Liver (tissue), 8 donors: ENCODE measurements at regions not wholly inside any gene's neighbourhood (a gene's known extent, or its start where the extent isn't known, plus 50 kb on each side); places are given as distances from the start of the nearest gene placed in this dataset.

Experiments used
- DNase-seq: peaks from one replicate; pipeline ENCODE4 v3.0.0-alpha.2; 2017; ENCODE audit warnings: low spot score
- H3K27ac ChIP-seq, 2 donors: one replicate each; pipeline ENCODE4 v1.7.0; 2013; ENCODE audit warnings: inconsistent platforms in 2 of 2, low read length in 2 of 2, control low read depth in 1 of 2, low read depth in 1 of 2, mild to moderate bottlenecking in 1 of 2
- H3K27me3 ChIP-seq, 4 donors: one replicate each; pipeline versions ENCODE4 v1.6.1 to v1.7.0; 2013; ENCODE audit warnings: low read length in 3 of 4, inconsistent platforms in 1 of 4, mild to moderate bottlenecking in 1 of 4, moderate library complexity in 1 of 4; ENCODE audit not compliant: control insufficient read depth in 4 of 4, insufficient read depth in 4 of 4
- H3K36me3 ChIP-seq, 4 donors: one replicate each; pipeline versions ENCODE4 v1.6.1 to v1.7.0; 2013; ENCODE audit warnings: low read length in 3 of 4, mild to moderate bottlenecking in 3 of 4, low read depth in 1 of 4, moderate library complexity in 1 of 4; ENCODE audit not compliant: control insufficient read depth in 4 of 4, insufficient read depth in 3 of 4
- H3K4me1 ChIP-seq, 4 donors: one replicate each; pipeline versions ENCODE4 v1.6.1 to v1.7.0; 2013; ENCODE audit warnings: low read length in 3 of 4, mild to moderate bottlenecking in 3 of 4, moderate library complexity in 1 of 4; ENCODE audit not compliant: control insufficient read depth in 4 of 4, insufficient read depth in 4 of 4
- H3K4me3 ChIP-seq, 3 donors: one replicate each; pipeline versions ENCODE4 v1.6.1 to v1.7.0; 2013; ENCODE audit warnings: low read length in 3 of 3, control low read depth in 1 of 3, low read depth in 1 of 3, mild to moderate bottlenecking in 1 of 3
- H3K9ac ChIP-seq, 2 donors: one replicate each; pipeline ENCODE4 v1.7.0; 2013; ENCODE audit warnings: low read length in 2 of 2, mild to moderate bottlenecking in 2 of 2, moderate library complexity in 2 of 2, control low read depth in 1 of 2, low read depth in 1 of 2
- H3K9me3 ChIP-seq, 4 donors: one replicate each; pipeline versions ENCODE4 v1.6.1 to v1.7.0; 2013; ENCODE audit warnings: low read length in 3 of 4; ENCODE audit not compliant: control insufficient read depth in 4 of 4
- EGR1 ChIP-seq, 2 donors: IDR thresholded peaks; 2 replicates each; pipeline ENCODE4 v1.6.1; 2016 to 2018; ENCODE audit warnings: antibody characterized with exemption in 2 of 2, low read depth in 2 of 2
- FOXA1 ChIP-seq: IDR thresholded peaks from 2 replicates; pipeline ENCODE4 v1.6.1; 2016; ENCODE audit warnings: antibody characterized with exemption
- FOXA2 ChIP-seq: IDR thresholded peaks from 2 replicates; pipeline ENCODE4 v1.6.1; 2016; ENCODE audit warnings: antibody characterized with exemption
- HNF4A ChIP-seq, 2 donors: conservative IDR thresholded peaks; 2 replicates each; pipeline ENCODE4 v1.6.1; 2016; ENCODE audit warnings: antibody characterized with exemption in 2 of 2, mild to moderate bottlenecking in 2 of 2
- JUND ChIP-seq, 2 donors: IDR thresholded peaks; 2 replicates each; pipeline ENCODE4 v1.6.1; 2016; ENCODE audit warnings: antibody characterized with exemption in 2 of 2
- NR2F2 ChIP-seq: IDR thresholded peaks from 2 replicates; pipeline ENCODE4 v1.6.1; 2016; ENCODE audit warnings: antibody characterized with exemption
- RXRA ChIP-seq, 2 donors: IDR thresholded peaks; 2 replicates each; pipeline ENCODE4 v1.6.1; 2017 to 2018; ENCODE audit warnings: antibody characterized with exemption in 2 of 2, mild to moderate bottlenecking in 1 of 2
- SP1 ChIP-seq: IDR thresholded peaks from 2 replicates; pipeline ENCODE4 v1.6.1; 2018; ENCODE audit warnings: antibody characterized with exemption, mild to moderate bottlenecking
- TAF1 ChIP-seq: conservative IDR thresholded peaks from 2 replicates; pipeline ENCODE4 v1.6.1; 2016; ENCODE audit warnings: antibody characterized with exemption, mild to moderate bottlenecking
- YY1 ChIP-seq: IDR thresholded peaks from 2 replicates; pipeline ENCODE4 v1.6.1; 2016; ENCODE audit warnings: antibody characterized with exemption, mild to moderate bottlenecking
- WGBS: extraction: QIAGEN DNeasy Blood & Tissue Kit; methylation state at CpG from one replicate; pipeline ENCODE4 v1.1.7; 2013; 5-methylcytosine and 5-hydroxymethylcytosine counted together
- TF ChIP-seq, protein P1 (sequence below): IDR thresholded peaks from 2 replicates; pipeline ENCODE4 v1.6.1; 2016; ENCODE audit warnings: antibody characterized with exemption
- TF ChIP-seq, protein P2 (sequence below): IDR thresholded peaks from 2 replicates; pipeline ENCODE4 v1.6.1; 2016; ENCODE audit warnings: antibody characterized with exemption
- TF ChIP-seq, protein P3 (sequence below): fragments of 150-350 bp; IDR thresholded peaks from 2 replicates; pipeline ENCODE4 v1.5.1; 2017; ENCODE audit warnings: improper control_type of control experiment, low read depth, low read length; ENCODE audit not compliant: missing input control
- TF ChIP-seq, protein P4 (sequence below): IDR thresholded peaks from 2 replicates; pipeline ENCODE4 v1.6.1; 2016; ENCODE audit warnings: antibody characterized with exemption, mild to moderate bottlenecking
- donor health status: healthy.
- donor health status: healthy.
- donor health status: healthy.
- donor health status: healthy.
- donor health status: healthy.

DNA sequence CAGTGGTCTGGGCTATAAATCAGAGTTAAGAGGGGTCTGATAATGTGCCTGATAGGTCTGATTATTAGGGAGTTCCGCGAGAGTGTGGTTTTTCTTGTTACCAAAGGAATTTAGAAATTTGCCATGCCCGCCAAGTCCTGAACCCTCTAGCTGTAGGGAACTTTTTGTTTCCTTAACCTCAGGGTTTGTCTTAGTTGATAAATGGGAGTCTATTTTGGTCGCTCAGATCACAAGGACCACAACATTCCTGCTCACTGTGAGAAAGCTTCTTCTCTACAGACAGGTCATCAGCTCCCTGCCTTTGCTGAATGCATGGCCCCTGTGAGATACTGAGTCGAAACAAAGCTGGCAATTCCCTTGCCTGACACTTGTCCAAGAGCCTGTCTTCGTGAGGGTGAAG, 497.8 kb downstream of the HS3ST4 start:
- DNase-seq: no peak
- H3K27me3 ChIP-seq: peaks cover 0 to 6% (median 4%) of the 10 kb centered on the region in 4 donors
- 39% methylated on average over 6 of the region's 6 CpGs for WGBS
- no peaks in the 10 kb centered on the region for H3K4me1 ChIP-seq
- TF ChIP-seq, protein P1, sequence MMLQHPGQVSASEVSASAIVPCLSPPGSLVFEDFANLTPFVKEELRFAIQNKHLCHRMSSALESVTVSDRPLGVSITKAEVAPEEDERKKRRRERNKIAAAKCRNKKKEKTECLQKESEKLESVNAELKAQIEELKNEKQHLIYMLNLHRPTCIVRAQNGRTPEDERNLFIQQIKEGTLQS: no peak
- TF ChIP-seq SP1 (no peak), HNF4A (conservative IDR thresholded peaks at IDR 0.05) (no peak), TAF1 (no peak), JUND (IDR thresholded peaks at IDR 0.05) (no peak), NR2F2 (no peak), FOXA2 (no peak), YY1 (no peak)
- H3K9ac ChIP-seq: no peak overlapping the region
- H3K36me3 ChIP-seq: no peaks in the 10 kb centered on the region
- no peak overlapping the region for H3K4me3 ChIP-seq
- H3K27ac ChIP-seq: no peak overlapping the region
- no peaks in the 10 kb centered on the region for H3K9me3 ChIP-seq

DNA sequence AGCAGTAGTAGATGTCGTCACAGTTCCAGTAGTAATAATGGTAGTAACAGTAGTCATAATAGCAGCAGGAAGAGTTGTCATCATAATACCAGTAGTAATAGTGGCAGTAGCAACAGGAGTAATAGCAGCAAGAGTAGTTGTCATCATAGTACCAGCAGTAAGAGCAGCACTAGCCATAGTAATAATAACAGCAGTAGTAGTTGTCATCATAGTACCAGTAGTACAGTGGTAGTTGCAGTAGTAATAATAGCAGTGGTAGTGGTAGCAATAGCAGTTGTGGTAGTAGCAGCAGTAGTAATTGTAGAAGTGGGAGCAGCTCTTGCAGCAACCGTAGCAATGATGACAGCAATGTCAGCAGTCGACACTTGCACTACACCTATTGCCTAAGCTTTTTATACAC, 502.8 kb downstream of the HS3ST4 start:
- Histone ChIP-seq H3K9ac (no peak overlapping the region), H3K27me3 (peaks cover 0 to 5% (median 3%) of the 10 kb centered on the region in 4 donors), H3K4me3 (no peak overlapping the region), H3K9me3 (no peaks in the 10 kb centered on the region), H3K4me1 (no peaks in the 10 kb centered on the region), H3K36me3 (no peaks in the 10 kb centered on the region), H3K27ac (no peak overlapping the region)
- TF ChIP-seq, protein P2, sequence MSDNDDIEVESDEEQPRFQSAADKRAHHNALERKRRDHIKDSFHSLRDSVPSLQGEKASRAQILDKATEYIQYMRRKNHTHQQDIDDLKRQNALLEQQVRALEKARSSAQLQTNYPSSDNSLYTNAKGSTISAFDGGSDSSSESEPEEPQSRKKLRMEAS: no peak
- TF ChIP-seq JUND (IDR thresholded peaks at IDR 0.05): no peak
- no peak for DNase-seq
- 91% methylated on average over 3 of the region's 3 CpGs for WGBS

DNA sequence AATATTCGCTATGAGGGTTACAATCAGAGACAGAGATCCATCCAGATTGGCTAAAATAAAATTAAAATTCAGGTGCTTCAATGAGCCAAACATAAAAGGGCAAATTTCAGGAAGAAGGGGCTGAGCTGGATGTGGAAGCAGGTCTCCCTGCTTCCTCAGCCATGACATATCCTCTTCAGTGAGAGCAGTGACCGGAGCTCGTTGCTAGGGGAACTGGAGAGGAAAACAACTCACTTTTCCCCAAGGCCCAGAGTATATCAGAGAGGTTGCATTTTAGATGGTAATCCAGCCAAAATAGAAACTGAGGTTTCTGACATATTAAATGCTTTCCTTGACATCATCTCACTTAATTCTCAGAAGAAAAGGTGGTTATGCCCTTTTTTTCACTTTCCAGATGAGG, 503.5 kb downstream of the HS3ST4 start:
- no peak for TF ChIP-seq JUND (IDR thresholded peaks at IDR 0.05)
- no peak for TF ChIP-seq RXRA (IDR thresholded peaks at IDR 0.05)
- Histone ChIP-seq H3K4me3 (no peak overlapping the region), H3K27me3 (peaks cover 0 to 5% (median 1%) of the 10 kb centered on the region in 4 donors), H3K9me3 (no peaks in the 10 kb centered on the region), H3K9ac (no peak overlapping the region), H3K27ac (no peak overlapping the region), H3K4me1 (no peaks in the 10 kb centered on the region), H3K36me3 (no peaks in the 10 kb centered on the region)
- DNase-seq: no peak
- 67% methylated on average over 3 of the region's 3 CpGs for WGBS

DNA sequence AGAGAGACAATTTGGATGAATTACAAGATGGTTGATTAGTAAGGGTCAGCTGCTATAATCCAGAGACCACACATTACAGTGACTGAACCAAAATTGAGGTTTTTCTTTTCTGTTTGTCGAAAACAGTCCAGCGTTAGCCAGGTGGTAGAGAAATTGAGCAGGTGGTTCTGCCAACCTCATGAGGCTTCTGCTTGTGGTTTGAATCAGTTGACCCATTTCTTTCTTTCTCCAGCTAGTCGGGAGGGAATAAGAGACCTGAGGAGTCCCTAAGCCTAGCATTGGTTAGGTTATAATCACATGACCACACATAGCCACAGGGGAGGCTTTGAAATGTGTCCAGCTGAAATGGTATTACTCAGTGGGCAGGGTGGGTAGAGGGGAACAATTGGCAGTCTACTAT, 504.6 kb downstream of the HS3ST4 start:
- no peak overlapping the region for H3K27ac ChIP-seq
- H3K36me3 ChIP-seq: no peaks in the 10 kb centered on the region
- no peak for TF ChIP-seq TAF1
- WGBS: 66% methylated on average over 3 of the region's 3 CpGs
- H3K9me3 ChIP-seq: no peaks in the 10 kb centered on the region
- no peak overlapping the region for H3K4me3 ChIP-seq
- DNase-seq: no peak
- no peaks in the 10 kb centered on the region for H3K4me1 ChIP-seq
- H3K9ac ChIP-seq: no peak overlapping the region
- H3K27me3 ChIP-seq: peaks cover 0 to 5% (median 1%) of the 10 kb centered on the region in 4 donors

DNA sequence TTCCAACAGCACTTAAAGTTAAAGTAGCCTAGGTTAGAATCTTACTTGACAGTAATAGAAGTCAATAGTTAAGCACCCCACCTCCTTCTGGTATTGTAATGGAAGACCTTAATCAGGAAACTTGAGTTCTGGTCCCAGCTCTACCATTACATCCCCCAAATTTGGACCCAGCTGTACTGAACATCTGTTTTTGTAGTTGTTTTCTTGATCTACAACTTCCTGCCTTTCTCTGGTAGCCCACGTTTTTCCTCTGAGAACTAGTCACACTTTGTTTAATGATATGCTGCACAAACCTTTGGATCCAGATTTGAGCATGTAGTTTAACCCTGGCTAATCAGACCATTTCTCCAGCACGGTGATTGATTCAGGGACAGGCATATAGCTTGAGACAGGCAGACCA, 505.0 kb downstream of the HS3ST4 start:
- H3K27me3 ChIP-seq: peaks cover 0 to 5% (median 1%) of the 10 kb centered on the region in 4 donors
- no peaks in the 10 kb centered on the region for H3K9me3 ChIP-seq
- H3K4me3 ChIP-seq: no peak overlapping the region
- WGBS: 39% methylated on average over 2 of the region's 2 CpGs
- H3K27ac ChIP-seq: no peak overlapping the region
- DNase-seq: no peak
- no peaks in the 10 kb centered on the region for H3K4me1 ChIP-seq
- no peaks in the 10 kb centered on the region for H3K36me3 ChIP-seq
- no peak overlapping the region for H3K9ac ChIP-seq
- TF ChIP-seq, protein P3, sequence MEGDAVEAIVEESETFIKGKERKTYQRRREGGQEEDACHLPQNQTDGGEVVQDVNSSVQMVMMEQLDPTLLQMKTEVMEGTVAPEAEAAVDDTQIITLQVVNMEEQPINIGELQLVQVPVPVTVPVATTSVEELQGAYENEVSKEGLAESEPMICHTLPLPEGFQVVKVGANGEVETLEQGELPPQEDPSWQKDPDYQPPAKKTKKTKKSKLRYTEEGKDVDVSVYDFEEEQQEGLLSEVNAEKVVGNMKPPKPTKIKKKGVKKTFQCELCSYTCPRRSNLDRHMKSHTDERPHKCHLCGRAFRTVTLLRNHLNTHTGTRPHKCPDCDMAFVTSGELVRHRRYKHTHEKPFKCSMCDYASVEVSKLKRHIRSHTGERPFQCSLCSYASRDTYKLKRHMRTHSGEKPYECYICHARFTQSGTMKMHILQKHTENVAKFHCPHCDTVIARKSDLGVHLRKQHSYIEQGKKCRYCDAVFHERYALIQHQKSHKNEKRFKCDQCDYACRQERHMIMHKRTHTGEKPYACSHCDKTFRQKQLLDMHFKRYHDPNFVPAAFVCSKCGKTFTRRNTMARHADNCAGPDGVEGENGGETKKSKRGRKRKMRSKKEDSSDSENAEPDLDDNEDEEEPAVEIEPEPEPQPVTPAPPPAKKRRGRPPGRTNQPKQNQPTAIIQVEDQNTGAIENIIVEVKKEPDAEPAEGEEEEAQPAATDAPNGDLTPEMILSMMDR: no peak
- TF ChIP-seq, protein P4, sequence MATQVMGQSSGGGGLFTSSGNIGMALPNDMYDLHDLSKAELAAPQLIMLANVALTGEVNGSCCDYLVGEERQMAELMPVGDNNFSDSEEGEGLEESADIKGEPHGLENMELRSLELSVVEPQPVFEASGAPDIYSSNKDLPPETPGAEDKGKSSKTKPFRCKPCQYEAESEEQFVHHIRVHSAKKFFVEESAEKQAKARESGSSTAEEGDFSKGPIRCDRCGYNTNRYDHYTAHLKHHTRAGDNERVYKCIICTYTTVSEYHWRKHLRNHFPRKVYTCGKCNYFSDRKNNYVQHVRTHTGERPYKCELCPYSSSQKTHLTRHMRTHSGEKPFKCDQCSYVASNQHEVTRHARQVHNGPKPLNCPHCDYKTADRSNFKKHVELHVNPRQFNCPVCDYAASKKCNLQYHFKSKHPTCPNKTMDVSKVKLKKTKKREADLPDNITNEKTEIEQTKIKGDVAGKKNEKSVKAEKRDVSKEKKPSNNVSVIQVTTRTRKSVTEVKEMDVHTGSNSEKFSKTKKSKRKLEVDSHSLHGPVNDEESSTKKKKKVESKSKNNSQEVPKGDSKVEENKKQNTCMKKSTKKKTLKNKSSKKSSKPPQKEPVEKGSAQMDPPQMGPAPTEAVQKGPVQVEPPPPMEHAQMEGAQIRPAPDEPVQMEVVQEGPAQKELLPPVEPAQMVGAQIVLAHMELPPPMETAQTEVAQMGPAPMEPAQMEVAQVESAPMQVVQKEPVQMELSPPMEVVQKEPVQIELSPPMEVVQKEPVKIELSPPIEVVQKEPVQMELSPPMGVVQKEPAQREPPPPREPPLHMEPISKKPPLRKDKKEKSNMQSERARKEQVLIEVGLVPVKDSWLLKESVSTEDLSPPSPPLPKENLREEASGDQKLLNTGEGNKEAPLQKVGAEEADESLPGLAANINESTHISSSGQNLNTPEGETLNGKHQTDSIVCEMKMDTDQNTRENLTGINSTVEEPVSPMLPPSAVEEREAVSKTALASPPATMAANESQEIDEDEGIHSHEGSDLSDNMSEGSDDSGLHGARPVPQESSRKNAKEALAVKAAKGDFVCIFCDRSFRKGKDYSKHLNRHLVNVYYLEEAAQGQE: no peak
- TF ChIP-seq HNF4A (conservative IDR thresholded peaks at IDR 0.05) (no peak), EGR1 (IDR thresholded peaks at IDR 0.05; ENCODE audit: low read depth in 2 of 2) (no peak), FOXA1 (no peak), NR2F2 (no peak)
- TF ChIP-seq, protein P1: no peak
